ENCODE measurements at regions not wholly inside any gene's neighbourhood (a gene's known extent, or its start where the extent isn't known, plus 50 kb on each side); places are given as distances from the start of the nearest gene placed in this dataset.

GRCh38 chr2:109701362-109701761, 87.2 kb downstream of the SOWAHC start:
- TF ChIP-seq CTCF (IDR thresholded peaks at IDR 0.05; ENCODE audit: low read length) (no peak), EZH2 (optimal IDR thresholded peaks at IDR 0.05; ENCODE audit: low read depth, low read length) (no peak), EZH2phosphoT487 (IDR thresholded peaks at IDR 0.05; ENCODE audit: low read length) (no peak)
